ENCODE measurements at regions not wholly inside any gene's neighbourhood (a gene's known extent, or its start where the extent isn't known, plus 50 kb on each side); places are given as distances from the start of the nearest gene placed in this dataset.

- TF ChIP-seq RAD21 (IDR thresholded peaks at IDR 0.05 in 1 of 2, conservative IDR thresholded peaks at IDR 0.05 in 1 of 2; ENCODE audit: low read depth in 2 of 2, low read length in 2 of 2) (no peak), E2F6 (IDR thresholded peaks at IDR 0.05) (peak; percentile 22; the same call in 1 of the 2 replicates), EZH2 (IDR thresholded peaks at IDR 0.05; ENCODE audit: low read depth, low read length, severe bottlenecking) (peak; percentile 34), POLR2AphosphoS5 (IDR thresholded peaks at IDR 0.05; ENCODE audit: low read depth, low read length) (peak; percentile 94), MAX (IDR thresholded peaks at IDR 0.05) (peak; percentile 57; the same call in 1 of the 2 replicates), SAP30 (IDR thresholded peaks at IDR 0.05; ENCODE audit: insufficient read depth, insufficient replicate concordance, low read length) (peak; percentile 76), SP1 (IDR thresholded peaks at IDR 0.05; ENCODE audit: low read depth, low read length) (peak; percentile 78; the same call in 1 of the 2 replicates), TAF1 (IDR thresholded peaks at IDR 0.05; ENCODE audit: low read depth, low read length) (peak; percentile 83), TBP (IDR thresholded peaks at IDR 0.05; ENCODE audit: low read depth, low read length) (peak; percentile 72), SIN3A (conservative IDR thresholded peaks at IDR 0.05 in 1 of 2, IDR thresholded peaks at IDR 0.05 in 1 of 2; ENCODE audit: low read depth in 1 of 2, low read length in 2 of 2) (peak in 1 of 2 experiments; percentile 74; a peak in 2 of 4 replicates)
Measured at GRCh38 chr7:65269150-65269856, 104.4 kb upstream of the ZNF92 start (continued).
